Activated CD8-positive, alpha-beta memory T cell treated with anti-CD3 and anti-CD28 coated beads, Interleukin-2, amount 10 ng/mL, durations not matched to agents 7 days and 5 days (primary cell): ENCODE measurements at regions not wholly inside any gene's neighbourhood (a gene's known extent, or its start where the extent isn't known, plus 50 kb on each side); places are given as distances from the start of the nearest gene placed in this dataset.
"Not testable (repeated sequence)": the region's sequence is repeated elsewhere in the genome, so short reads cannot be mapped to it uniquely, and the experiment has no call there.

Source experiments
- ATAC-seq: fragments of 150-1000 bp; cut with Tn5 transposase; one replicate; pipeline ENCODE4 v1.10.0; 2021; ENCODE audit warnings: moderate library complexity
- CTCF ChIA-PET: fragments of 350-600 bp; sonication (Branson Sonifier 250); formaldehyde crosslinking; loops from one replicate; lab custom pipeline; 2021; ENCODE audit warnings: antibody characterized with exemption; lab: Charles Lee
- DNase-seq: peaks from one replicate; pipeline ENCODE4 v3.0.0-alpha.2; 2020
- H3K27ac Mint-ChIP-seq: one replicate; pipeline ENCODE4 v1.8.0; 2021; ENCODE audit warnings: mild to moderate bottlenecking, mixed read lengths
- H3K27me3 Mint-ChIP-seq: one replicate; pipeline ENCODE4 v1.8.0; 2021; ENCODE audit warnings: mixed read lengths
- H3K36me3 Mint-ChIP-seq: one replicate; pipeline ENCODE4 v1.8.0; 2021; ENCODE audit warnings: mild to moderate bottlenecking, mixed read lengths
- H3K4me1 Mint-ChIP-seq: one replicate; pipeline ENCODE4 v1.8.0; 2021; ENCODE audit warnings: mixed read lengths
- H3K4me3 Mint-ChIP-seq: one replicate; pipeline ENCODE4 v1.8.0; 2021; ENCODE audit warnings: mild to moderate bottlenecking, moderate library complexity, mixed read lengths
- H3K9me3 Mint-ChIP-seq: one replicate; pipeline ENCODE4 v1.8.0; 2022; ENCODE audit warnings: low read depth, mixed read lengths

DNA sequence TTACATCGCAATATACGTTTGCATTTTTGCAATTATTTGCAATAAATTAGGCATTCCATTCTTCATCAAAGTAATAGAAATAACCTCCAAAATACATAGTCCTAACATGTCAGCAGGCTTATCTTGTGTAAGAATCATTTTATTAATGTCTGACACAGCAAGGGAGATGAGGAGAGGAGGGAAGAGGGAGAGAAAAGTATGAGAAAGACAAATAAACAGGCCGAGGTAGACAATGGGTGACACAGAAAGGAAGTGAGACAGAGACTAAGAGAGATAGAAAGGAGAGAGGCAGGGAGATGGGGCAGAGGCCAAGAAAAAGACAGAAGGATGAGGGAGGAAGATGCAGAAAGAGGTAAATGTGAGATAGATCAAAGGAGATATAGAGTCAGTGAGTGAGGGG is 50.3 kb upstream of the CYP2B6 start:
- DNase-seq, H3K4me3 Mint-ChIP-seq, H3K9me3 Mint-ChIP-seq, CTCF ChIA-PET, H3K36me3 Mint-ChIP-seq, H3K4me1 Mint-ChIP-seq, H3K27ac Mint-ChIP-seq, ATAC-seq: not testable (repeated sequence)
- H3K27me3 Mint-ChIP-seq: peaks cover 31% of the 10 kb centered on the region

DNA sequence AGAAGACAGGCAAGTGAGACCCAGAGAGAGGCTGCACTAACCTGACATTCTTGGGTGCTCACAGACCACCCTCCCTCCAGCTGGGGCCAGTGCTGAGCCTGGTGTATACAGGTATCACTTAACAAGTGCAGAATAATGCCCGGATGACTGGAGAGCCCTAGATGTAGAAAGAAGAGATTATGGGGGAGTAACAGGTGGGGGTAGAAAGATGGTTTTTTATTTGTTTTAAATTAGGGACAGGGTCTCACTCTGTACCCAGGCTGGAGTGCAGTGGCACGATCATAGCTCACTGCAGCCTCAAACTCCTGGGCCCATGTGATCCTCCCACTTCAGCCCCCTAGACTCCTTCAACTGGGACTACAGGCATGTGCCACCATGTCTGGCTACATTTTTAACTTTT is 53.1 kb upstream of the CYP2B6 start:
- not testable (repeated sequence) for H3K4me1 Mint-ChIP-seq, H3K9me3 Mint-ChIP-seq, ATAC-seq, H3K4me3 Mint-ChIP-seq, H3K36me3 Mint-ChIP-seq, H3K27ac Mint-ChIP-seq, DNase-seq
- peaks cover 18% of the 10 kb centered on the region for H3K27me3 Mint-ChIP-seq
- CTCF ChIA-PET: interaction anchor here (1.5 kb wide), 1 partner anchor 33 kb away, joined by 4 read pairs; no protein-coding TSS in a partner anchor

DNA sequence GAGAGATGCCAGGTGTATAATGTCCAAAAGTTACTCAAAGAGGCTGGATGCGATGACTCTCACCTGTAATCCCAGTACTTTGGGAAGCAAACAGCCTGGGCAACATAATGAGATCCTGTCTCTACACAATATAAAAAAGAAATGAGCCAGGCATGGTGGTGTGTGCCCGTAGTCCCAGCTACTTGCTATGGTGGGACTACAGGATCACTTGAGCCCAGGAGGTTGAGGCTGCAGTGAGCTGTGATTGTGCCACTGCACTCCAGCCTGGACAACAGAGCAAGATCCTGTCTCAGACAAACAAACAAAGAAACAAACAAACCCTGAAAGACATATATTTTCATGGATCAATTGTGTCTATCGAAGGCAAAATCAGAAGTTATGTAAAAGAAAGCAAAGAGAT is 54.3 kb upstream of the CYP2B6 start:
- Mint-ChIP-seq H3K27me3 (peaks cover 20% of the 10 kb centered on the region), H3K4me3 (no peak overlapping the region), H3K9me3 (no peaks in the 10 kb centered on the region), H3K4me1 (peaks cover 2% of the 10 kb centered on the region), H3K27ac (no peak overlapping the region), H3K36me3 (no peaks in the 10 kb centered on the region)
- ATAC-seq (no peak), DNase-seq (no peak)
- CTCF ChIA-PET: no interaction called here

DNA sequence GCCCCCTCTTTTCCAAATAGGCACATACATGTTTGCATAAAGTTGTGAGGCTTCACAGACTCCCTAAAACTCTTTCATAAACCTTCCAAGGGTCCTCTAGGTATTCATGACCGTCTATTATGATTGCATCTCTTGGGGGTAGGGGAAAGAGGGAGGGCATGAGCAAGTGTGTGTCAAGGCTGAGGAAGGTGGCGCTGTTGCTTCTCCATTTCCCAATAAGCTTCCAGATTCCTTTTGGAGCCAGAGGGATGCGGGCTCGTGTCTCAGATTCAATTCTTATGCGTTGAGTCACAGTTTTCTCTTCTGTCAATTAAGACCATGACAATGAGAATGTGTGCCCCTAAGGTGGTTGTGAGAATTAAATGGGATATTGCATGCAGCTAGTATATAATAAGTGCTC is 51.0 kb upstream of the CYP2A7 start:
- CTCF ChIA-PET: no interaction called here
- Mint-ChIP-seq H3K36me3 (no peaks in the 10 kb centered on the region), H3K4me1 (no peaks in the 10 kb centered on the region), H3K27ac (no peak overlapping the region), H3K27me3 (peaks cover 30% of the 10 kb centered on the region), H3K4me3 (no peak overlapping the region), H3K9me3 (no peaks in the 10 kb centered on the region)
- DNase-seq (no peak), ATAC-seq (no peak)

DNA sequence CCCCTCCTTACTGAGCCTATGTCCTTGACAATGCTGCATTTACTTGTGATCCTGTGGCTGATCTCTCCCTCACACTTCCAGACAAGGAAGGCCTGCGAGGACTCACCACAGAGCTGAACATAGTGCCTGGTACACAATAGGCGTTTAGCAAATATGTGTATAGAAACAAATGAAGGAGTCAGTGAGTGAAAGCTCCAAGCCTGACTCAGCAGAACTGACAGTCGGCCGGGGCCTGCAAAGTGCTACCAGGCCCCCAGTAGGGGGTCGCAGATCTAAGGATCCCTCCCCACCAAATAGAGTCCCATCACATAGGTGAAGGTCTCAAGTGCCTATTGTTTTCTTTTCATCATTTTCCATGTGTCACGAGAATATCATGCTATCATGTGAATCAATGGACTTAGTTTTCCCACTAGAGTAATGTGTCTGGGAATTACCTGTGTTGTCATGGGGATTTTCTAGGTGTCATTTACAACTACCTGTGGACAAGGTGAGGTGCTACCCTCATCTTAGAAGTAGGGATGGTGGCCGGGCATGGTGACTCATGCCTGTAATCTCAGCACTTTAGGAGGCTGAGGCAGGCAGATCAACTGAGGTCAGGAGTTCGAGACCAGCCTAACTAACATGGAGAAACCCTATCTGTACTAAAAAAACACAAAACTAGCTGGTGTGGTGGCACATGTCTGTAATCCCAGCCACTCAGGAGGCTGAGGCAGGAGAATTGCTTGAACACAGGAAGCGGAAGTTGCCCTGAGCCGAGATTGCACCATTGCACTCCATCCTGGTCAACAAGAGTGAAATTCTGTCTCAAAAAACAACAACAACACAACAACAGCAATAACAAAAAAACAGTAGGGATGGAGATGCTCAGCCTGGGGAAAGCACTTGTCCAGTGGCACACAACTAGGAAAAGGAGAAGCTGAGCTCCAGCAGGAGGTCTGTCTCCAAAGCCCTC is 50.3 kb upstream of the CYP2A7 start:
- H3K9me3 Mint-ChIP-seq: no peaks in the 10 kb centered on the region
- CTCF ChIA-PET: no interaction called here
- no peak overlapping the region for H3K4me3 Mint-ChIP-seq
- H3K27me3 Mint-ChIP-seq: peaks cover 29% of the 10 kb centered on the region
- no peaks in the 10 kb centered on the region for H3K36me3 Mint-ChIP-seq
- ATAC-seq (no peak), DNase-seq (no peak)
- no peaks in the 10 kb centered on the region for H3K4me1 Mint-ChIP-seq
- H3K27ac Mint-ChIP-seq: no peak overlapping the region
